ENCODE measurements at regions not wholly inside any gene's neighbourhood (a gene's known extent, or its start where the extent isn't known, plus 50 kb on each side); places are given as distances from the start of the nearest gene placed in this dataset.

GRCh38 chr18:77522051-77522675, 272.5 kb downstream of the GALR1 start:
- no peak for DNase-seq

DNA sequence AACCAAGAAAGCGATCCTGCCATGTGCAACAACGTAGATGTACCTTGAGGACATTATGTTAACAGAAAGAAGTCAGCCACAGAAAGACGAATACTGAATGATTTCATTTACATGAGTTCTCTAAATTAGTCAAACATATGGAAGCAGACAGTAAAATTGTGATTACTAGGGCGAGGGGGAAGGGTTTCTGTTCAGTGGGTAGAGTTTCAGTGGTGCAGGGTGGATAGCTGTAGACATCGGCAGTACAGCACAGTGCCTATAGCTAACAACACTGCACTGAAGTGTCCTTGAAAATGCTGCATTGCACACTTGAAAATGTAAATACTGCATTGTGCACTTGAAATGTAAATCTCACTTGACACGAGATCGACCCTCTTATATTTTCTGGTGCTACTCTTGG, 275.3 kb downstream of the GALR1 start:
- peak; percentile 83 for DNase-seq

- no peak for DNase-seq
Measured at GRCh38 chr18:77526962-77527361, 277.3 kb downstream of the GALR1 start.

DNA sequence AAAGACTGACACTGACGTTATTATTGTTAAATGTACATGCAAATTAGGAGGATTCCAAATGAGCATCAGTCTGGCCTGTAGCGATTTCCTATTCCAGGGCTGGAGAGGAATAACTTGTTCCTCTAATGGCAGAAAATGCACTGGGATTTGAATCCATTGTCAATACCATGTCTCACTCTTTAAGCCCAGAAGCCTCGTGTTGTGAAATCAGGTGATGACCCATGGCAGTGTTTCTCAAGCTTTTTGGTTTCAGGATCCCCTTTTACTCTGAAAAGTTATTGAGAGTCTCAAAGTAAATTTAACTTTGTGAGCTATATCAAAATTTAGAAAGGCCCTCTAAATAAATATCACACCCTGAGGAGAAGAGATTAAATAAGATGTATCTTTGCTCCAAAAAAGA, 279.2 kb downstream of the GALR1 start:
- no peak for DNase-seq

- no peak for DNase-seq
Measured at GRCh38 chr18:77529492-77530176, 280.0 kb downstream of the GALR1 start.

DNA sequence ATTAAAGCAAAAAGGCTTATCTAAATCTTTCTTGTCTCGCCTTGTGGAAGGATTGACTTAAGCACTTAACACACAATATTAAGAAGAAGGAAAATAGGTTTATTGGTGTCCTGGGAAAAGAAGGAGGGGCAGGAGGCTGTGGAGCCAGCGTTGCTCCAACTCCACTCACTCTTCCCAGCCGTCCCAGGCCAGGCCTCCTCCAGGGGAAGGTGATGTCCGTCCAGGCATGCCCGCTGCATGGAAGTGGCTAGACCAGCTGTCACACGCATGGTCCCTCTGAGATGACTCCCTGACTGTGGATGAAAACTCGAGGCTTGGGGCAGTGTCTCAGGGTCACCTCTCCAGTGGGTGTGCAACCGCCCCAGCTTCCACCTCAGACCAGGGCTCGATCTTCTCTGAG, 281.1 kb downstream of the GALR1 start:
- no peak for DNase-seq

DNA sequence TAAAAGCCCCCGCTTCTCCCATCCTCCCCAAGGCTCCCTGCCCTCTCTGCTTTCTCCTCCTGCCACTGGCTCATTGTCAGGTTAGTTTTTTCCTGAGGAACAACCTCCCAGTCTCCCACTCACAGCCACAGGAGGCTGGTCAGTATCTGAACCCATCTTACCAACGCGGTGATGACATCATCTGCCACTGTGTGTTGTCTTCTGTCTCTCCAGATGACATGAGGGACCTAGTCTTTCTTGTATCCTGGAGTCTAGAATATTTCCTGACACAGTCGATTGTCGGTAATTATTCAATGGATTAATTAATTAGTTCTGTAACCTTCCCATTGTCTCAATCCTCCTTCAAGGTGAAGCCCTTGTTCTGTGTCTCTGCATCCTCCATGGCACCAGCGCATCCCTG, 290.2 kb downstream of the GALR1 start:
- no peak for DNase-seq

DNA sequence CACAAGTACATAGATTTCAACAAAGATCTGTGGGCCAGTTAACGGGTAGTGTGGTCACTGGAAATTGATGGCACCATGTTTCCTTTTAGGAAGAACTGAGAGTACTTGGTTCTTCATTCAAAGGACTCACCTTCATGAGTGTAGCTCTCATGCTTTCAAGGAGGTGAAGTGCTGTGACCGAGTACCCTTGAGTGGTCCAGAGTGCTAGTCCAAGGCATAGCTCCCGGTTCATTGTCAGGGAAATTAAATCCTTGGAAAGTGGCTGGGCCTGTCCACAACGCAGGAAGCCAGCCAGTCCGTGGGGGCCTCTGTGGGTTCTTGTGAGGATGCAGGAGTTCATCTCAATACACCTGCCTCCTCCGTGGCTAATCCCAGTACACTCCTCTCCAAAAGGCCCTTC, 295.1 kb downstream of the GALR1 start:
- no peak for DNase-seq

DNA sequence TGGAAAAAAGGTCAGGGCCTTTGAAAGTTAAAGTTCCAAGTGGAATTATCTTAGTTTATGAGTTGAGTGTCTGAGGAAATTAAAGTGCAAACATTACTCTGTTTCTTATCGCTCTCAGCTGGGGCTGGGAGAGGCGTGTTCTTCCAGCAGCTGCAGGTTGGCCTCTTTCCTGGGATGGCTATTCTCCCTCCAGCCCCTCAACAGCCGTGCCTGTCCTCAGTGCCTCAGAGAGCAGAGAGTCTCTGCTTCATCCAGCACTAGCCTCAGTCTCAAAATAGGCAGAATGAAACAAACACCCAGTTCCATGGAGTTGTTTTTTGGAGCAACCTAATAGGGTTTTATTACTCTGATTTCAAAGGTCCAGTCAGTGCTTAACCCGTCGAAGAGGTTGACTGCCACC, 298.1 kb downstream of the GALR1 start:
- no peak for DNase-seq

DNA sequence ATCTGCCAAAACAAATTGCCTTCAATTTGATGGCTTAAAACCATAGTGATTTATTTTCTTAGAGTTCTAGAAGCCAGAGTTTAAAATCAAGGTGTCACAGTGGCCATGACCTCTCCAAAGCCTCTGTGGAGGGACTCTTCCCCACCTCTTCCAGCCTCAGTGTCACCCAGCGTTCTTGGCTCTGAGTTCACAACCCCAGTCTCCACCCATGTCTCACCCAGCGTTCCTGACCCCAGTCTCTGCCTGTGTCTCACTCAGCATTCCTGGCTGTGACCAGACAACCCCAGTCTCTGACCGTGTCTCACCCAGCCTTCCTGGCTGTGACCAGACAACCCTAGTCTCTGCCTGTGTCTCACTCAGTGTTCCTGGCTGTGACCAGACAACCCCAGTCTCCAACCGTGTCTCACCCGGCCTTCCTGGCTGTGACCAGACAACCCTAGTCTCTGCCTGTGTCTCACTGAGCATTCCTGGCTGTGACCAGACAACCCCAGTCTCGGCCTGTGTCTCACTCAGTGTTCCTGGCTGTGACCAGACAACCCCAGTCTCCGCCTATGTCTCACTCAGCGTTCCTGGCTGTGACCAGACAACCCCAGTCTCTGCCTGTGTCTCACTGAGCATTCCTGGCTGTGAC, 299.3 kb downstream of the GALR1 start:
- DNase-seq = no peak

GRCh38 chr18:77550625-77551024, 301.0 kb downstream of the GALR1 start:
- DNase-seq = no peak

GRCh38 chr18:77551055-77551454, 301.4 kb downstream of the GALR1 start:
- DNase-seq = no peak

- no peak for DNase-seq
Measured at GRCh38 chr18:77552945-77553344, 303.3 kb downstream of the GALR1 start.

GRCh38 chr18:77554061-77554460, 304.4 kb downstream of the GALR1 start:
- DNase-seq = no peak

- no peak for DNase-seq
Measured at GRCh38 chr18:77557046-77557587, 307.5 kb downstream of the GALR1 start.

- DNase-seq = no peak
Measured at GRCh38 chr18:77559274-77559910, 309.7 kb downstream of the GALR1 start.

GRCh38 chr18:77560341-77560992, 310.8 kb downstream of the GALR1 start:
- DNase-seq = no peak

GRCh38 chr18:77566604-77567003, 317.0 kb downstream of the GALR1 start:
- DNase-seq = no peak

GRCh38 chr18:77567205-77567604, 317.6 kb downstream of the GALR1 start:
- DNase-seq = peak; percentile 71

- no peak for DNase-seq
Measured at GRCh38 chr18:77571743-77572142, 322.1 kb downstream of the GALR1 start.

- DNase-seq = no peak
Measured at GRCh38 chr18:77572537-77572936, 322.9 kb downstream of the GALR1 start.

DNA sequence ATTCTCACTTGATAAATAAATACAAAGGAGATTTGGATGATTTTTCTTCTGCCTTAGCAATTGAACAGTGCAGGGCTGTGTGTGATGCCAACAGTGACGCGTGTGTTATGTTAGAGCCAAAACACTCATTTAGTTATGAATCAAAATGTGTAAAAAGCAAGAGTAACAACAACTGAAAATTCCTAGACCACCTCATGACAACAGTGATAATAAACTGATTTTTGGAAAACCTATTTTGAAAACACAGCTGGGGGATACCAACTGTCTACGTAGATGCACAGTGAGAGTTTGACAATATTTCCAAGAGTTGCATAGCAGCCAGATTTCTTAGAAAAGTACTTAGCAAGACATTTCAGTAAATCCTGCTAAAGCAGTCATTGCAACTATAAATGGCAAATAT, 323.9 kb downstream of the GALR1 start:
- DNase-seq = no peak

DNA sequence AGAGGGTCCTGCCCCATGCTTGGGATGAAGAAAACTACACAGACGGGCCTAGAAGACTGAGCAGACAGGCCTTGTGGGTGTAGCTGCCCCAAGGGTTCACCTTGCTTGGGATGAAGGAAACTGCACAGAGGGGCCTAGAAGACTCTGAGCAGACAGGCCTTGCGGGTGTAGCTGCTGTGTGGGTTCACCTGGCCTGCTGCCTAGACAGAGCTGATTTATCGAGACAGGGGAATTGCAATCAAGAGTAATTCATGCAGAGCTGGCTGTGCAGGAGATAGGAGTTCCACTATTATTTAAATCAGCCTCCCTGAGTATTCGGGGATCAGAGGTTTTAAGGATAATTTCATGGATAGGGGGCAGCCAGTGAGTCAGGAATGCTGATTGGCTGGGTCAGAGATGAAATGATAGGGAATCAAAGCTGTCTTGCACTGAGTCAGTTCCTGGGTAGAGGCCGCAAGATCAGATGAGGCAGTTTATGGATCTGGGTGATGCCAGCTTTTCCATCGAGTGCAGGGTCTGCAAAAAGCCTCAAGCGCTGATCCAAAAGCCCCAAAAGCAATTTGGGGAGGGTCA, 341.4 kb downstream of the GALR1 start:
- no peak for DNase-seq

Data from NCI-H510A (cell line).